ENCODE measurements at regions not wholly inside any gene's neighbourhood (a gene's known extent, or its start where the extent isn't known, plus 50 kb on each side); places are given as distances from the start of the nearest gene placed in this dataset.
A peak's percentile ranks its signal among the peaks of the same experiment; 100 is the strongest.

GRCh38 chr6:1045239-1045638, 266.7 kb upstream of the FOXQ1 start:
- H3K27me3 ChIP-seq (ENCODE audit: control insufficient read depth in 3 of 3, insufficient read depth in 3 of 3, low read length in 3 of 3) = no peaks in the 10 kb centered on the region
- H3K4me3 ChIP-seq (ENCODE audit: low read depth in 1 of 3, low read length in 3 of 3) = no peak overlapping the region
- H3K36me3 ChIP-seq (ENCODE audit: control insufficient read depth in 3 of 3, insufficient read depth in 2 of 3, low read depth in 1 of 3, low read length in 3 of 3) = no peaks in the 10 kb centered on the region
- 69 to 93% (median 89%) methylated on average over 2 of the region's 2 CpGs for WGBS, 3 donors
- DNase-seq = no peak
- no peak for FAIRE-seq
- H3K27ac ChIP-seq (ENCODE audit: low read depth in 1 of 3, low read length in 2 of 3) = no peak overlapping the region
- H3K9me3 ChIP-seq (ENCODE audit: control insufficient read depth in 2 of 2, insufficient read depth in 1 of 2, low read depth in 1 of 2, low read length in 1 of 2) = no peaks in the 10 kb centered on the region
- peaks cover 0 to 2% (median 0%) of the 10 kb centered on the region in 3 donors for H3K4me1 ChIP-seq (ENCODE audit: control insufficient read depth in 3 of 3, insufficient read depth in 2 of 3, low read depth in 1 of 3, low read length in 2 of 3)

DNA sequence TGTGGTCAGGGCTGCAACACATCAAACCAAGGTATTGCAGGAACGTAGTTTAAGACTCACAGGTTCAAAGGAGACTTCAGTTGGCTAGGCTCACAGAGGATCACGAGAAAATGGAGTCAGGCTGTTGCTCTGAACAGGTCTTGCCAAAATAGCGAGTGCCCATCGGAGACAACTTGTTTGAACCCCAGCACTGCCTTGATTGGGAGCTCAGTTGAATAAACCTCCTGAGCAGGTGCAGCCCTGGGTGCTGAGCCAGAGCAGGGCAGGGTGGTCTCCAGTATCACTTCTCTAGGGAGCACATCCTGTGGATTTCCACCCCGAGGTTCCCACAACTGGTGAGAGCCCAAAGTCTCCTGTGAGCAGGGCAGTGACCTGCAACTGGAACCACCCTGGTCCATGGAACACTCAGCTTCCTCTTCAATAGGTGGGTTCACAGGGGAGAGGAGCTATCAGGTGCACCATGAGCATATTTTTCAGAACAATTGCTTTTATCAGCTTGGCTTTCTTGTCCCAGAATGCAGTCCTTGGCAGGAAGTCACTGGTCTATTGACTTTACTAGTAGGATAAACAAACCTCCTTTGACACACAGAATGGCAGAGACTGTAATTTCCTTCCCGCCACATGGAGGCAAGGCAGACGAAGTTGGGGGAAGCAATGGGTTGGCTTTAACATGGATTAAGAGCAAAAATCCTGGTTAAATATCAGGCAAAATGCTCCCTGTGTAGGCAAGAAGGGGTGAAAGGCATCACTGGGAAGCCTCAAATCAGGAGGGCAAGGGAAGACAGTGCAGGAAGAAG, 267.7 kb upstream of the FOXQ1 start:
- Histone ChIP-seq H3K4me1 (ENCODE audit: control insufficient read depth in 3 of 3, insufficient read depth in 2 of 3, low read depth in 1 of 3, low read length in 2 of 3) (peaks cover 0 to 2% (median 0%) of the 10 kb centered on the region in 3 donors), H3K4me3 (ENCODE audit: low read depth in 1 of 3, low read length in 3 of 3) (no peak overlapping the region), H3K36me3 (ENCODE audit: control insufficient read depth in 3 of 3, insufficient read depth in 2 of 3, low read depth in 1 of 3, low read length in 3 of 3) (no peaks in the 10 kb centered on the region), H3K27ac (ENCODE audit: low read depth in 1 of 3, low read length in 2 of 3) (no peak overlapping the region), H3K27me3 (ENCODE audit: control insufficient read depth in 3 of 3, insufficient read depth in 3 of 3, low read length in 3 of 3) (no peaks in the 10 kb centered on the region), H3K9me3 (ENCODE audit: control insufficient read depth in 2 of 2, insufficient read depth in 1 of 2, low read depth in 1 of 2, low read length in 1 of 2) (no peaks in the 10 kb centered on the region)
- peak in 1 of 2 donors; percentile 36 for DNase-seq
- WGBS, 3 donors = 51 to 70% (median 51%) methylated on average over 7 of the region's 7 CpGs
- no peak for FAIRE-seq

DNA sequence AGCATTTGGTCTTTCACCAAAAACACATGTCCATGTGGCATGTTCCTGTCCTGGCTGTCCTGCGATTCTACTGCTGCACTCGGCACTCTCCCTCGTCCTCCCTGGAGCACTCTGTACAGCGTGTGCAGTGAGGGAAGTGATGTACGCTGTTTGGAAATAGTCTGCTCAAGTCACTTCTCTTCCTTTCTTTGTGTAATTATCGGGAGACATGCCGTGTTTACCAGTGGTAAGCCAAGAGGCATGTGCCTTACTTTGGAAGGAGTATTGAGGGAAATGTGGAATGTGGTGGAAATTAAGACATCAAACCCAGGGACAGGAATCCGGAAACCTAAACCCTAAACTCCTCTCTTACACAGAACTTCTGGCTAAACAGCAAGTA, 268.5 kb upstream of the FOXQ1 start:
- Histone ChIP-seq H3K36me3 (ENCODE audit: control insufficient read depth in 3 of 3, insufficient read depth in 2 of 3, low read depth in 1 of 3, low read length in 3 of 3) (no peaks in the 10 kb centered on the region), H3K27me3 (ENCODE audit: control insufficient read depth in 3 of 3, insufficient read depth in 3 of 3, low read length in 3 of 3) (no peaks in the 10 kb centered on the region), H3K27ac (ENCODE audit: low read depth in 1 of 3, low read length in 2 of 3) (no peak overlapping the region), H3K4me3 (ENCODE audit: low read depth in 1 of 3, low read length in 3 of 3) (no peak overlapping the region), H3K4me1 (ENCODE audit: control insufficient read depth in 3 of 3, insufficient read depth in 2 of 3, low read depth in 1 of 3, low read length in 2 of 3) (peaks cover 0 to 2% (median 0%) of the 10 kb centered on the region in 3 donors), H3K9me3 (ENCODE audit: control insufficient read depth in 2 of 2, insufficient read depth in 1 of 2, low read depth in 1 of 2, low read length in 1 of 2) (no peaks in the 10 kb centered on the region)
- whole genome bisulfite sequencing, 3 donors = 73 to 91% (median 80%) methylated on average over 8 of the region's 8 CpGs
- no peak for FAIRE-seq
- DNase-seq = no peak

DNA sequence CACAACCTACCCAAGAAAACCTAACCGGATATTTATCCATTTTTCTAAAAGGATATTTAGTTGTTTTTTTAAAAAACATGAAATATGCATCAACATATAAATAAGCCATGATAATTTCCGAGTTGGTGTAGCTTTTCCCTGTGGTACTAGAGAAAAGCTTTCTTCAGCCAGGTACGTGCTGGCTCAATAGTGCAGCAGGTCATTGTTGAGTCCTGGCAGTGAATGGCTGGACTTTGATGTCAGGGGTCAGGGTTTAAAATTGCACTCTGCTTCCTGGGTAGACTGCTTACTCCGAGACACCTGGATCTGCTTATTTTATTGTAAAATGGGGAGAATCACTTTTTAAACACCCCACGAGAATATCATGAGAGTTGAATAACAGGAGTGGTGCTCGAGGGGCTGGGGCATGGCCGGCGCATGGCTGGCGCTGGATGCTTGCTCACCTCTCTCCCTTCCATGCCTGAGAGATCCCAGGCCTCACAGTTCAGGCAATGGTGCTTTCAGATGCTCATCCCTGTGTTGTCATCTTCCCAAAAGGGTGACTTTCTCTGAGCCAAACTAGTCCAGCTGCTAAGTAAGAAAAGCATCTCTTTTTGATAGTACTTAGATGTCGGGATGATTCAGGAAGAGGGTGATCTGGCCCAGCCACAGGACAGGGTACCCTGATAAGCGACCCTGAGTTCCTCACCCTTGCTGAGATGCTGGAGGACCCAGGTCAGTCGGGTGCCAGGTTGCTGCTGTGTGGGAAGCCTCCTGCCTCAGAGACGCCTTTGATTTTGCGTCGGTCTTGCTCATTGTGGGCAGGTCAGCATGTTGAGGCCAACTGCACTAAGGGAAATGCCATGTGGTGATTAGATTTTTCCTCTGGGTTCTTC, 269.1 kb upstream of the FOXQ1 start:
- 77 to 86% (median 83%) methylated on average over 15 of the region's 15 CpGs for WGBS, 3 donors
- peak in 1 of 2 donors; percentile 48 for DNase-seq
- no peak for FAIRE-seq
- Histone ChIP-seq H3K27me3 (ENCODE audit: control insufficient read depth in 3 of 3, insufficient read depth in 3 of 3, low read length in 3 of 3) (no peaks in the 10 kb centered on the region), H3K27ac (ENCODE audit: low read depth in 1 of 3, low read length in 2 of 3) (no peak overlapping the region), H3K4me3 (ENCODE audit: low read depth in 1 of 3, low read length in 3 of 3) (no peak overlapping the region), H3K36me3 (ENCODE audit: control insufficient read depth in 3 of 3, insufficient read depth in 2 of 3, low read depth in 1 of 3, low read length in 3 of 3) (no peaks in the 10 kb centered on the region), H3K9me3 (ENCODE audit: control insufficient read depth in 2 of 2, insufficient read depth in 1 of 2, low read depth in 1 of 2, low read length in 1 of 2) (no peaks in the 10 kb centered on the region), H3K4me1 (ENCODE audit: control insufficient read depth in 3 of 3, insufficient read depth in 2 of 3, low read depth in 1 of 3, low read length in 2 of 3) (peaks cover 0 to 2% (median 0%) of the 10 kb centered on the region in 3 donors)

GRCh38 chr6:1040393-1040792, 271.5 kb upstream of the FOXQ1 start:
- DNase-seq (no peak), FAIRE-seq (no peak)
- H3K27me3 ChIP-seq (ENCODE audit: control insufficient read depth in 3 of 3, insufficient read depth in 3 of 3, low read length in 3 of 3) = no peaks in the 10 kb centered on the region
- H3K9me3 ChIP-seq (ENCODE audit: control insufficient read depth in 2 of 2, insufficient read depth in 1 of 2, low read depth in 1 of 2, low read length in 1 of 2) = no peaks in the 10 kb centered on the region
- H3K36me3 ChIP-seq (ENCODE audit: control insufficient read depth in 3 of 3, insufficient read depth in 2 of 3, low read depth in 1 of 3, low read length in 3 of 3) = no peaks in the 10 kb centered on the region
- peaks cover 0 to 2% (median 0%) of the 10 kb centered on the region in 3 donors for H3K4me1 ChIP-seq (ENCODE audit: control insufficient read depth in 3 of 3, insufficient read depth in 2 of 3, low read depth in 1 of 3, low read length in 2 of 3)
- WGBS, 3 donors = 80 to 82% (median 81%) methylated on average over 12 of the region's 12 CpGs
- no peak overlapping the region for H3K27ac ChIP-seq (ENCODE audit: low read depth in 1 of 3, low read length in 2 of 3)
- no peak overlapping the region for H3K4me3 ChIP-seq (ENCODE audit: low read depth in 1 of 3, low read length in 3 of 3)

GRCh38 chr6:1039746-1040145, 272.2 kb upstream of the FOXQ1 start:
- H3K27ac ChIP-seq (ENCODE audit: low read depth in 1 of 3, low read length in 2 of 3) = no peak overlapping the region
- DNase-seq = no peak
- no peak overlapping the region for H3K4me3 ChIP-seq (ENCODE audit: low read depth in 1 of 3, low read length in 3 of 3)
- no peaks in the 10 kb centered on the region for H3K36me3 ChIP-seq (ENCODE audit: control insufficient read depth in 3 of 3, insufficient read depth in 2 of 3, low read depth in 1 of 3, low read length in 3 of 3)
- H3K9me3 ChIP-seq (ENCODE audit: control insufficient read depth in 2 of 2, insufficient read depth in 1 of 2, low read depth in 1 of 2, low read length in 1 of 2) = no peaks in the 10 kb centered on the region
- no peak for FAIRE-seq
- WGBS, 3 donors = 80 to 94% (median 88%) methylated on average over 2 of the region's 2 CpGs
- H3K27me3 ChIP-seq (ENCODE audit: control insufficient read depth in 3 of 3, insufficient read depth in 3 of 3, low read length in 3 of 3) = no peaks in the 10 kb centered on the region
- H3K4me1 ChIP-seq (ENCODE audit: control insufficient read depth in 3 of 3, insufficient read depth in 2 of 3, low read depth in 1 of 3, low read length in 2 of 3) = peaks cover 0 to 2% (median 0%) of the 10 kb centered on the region in 3 donors

- Histone ChIP-seq H3K4me1 (ENCODE audit: control insufficient read depth in 3 of 3, insufficient read depth in 2 of 3, low read depth in 1 of 3, low read length in 2 of 3) (no peaks in the 10 kb centered on the region), H3K4me3 (ENCODE audit: low read depth in 1 of 3, low read length in 3 of 3) (no peak overlapping the region), H3K9me3 (ENCODE audit: control insufficient read depth in 2 of 2, insufficient read depth in 1 of 2, low read depth in 1 of 2, low read length in 1 of 2) (no peaks in the 10 kb centered on the region), H3K27me3 (ENCODE audit: control insufficient read depth in 3 of 3, insufficient read depth in 3 of 3, low read length in 3 of 3) (peaks cover 0 to 2% (median 0%) of the 10 kb centered on the region in 3 donors), H3K36me3 (ENCODE audit: control insufficient read depth in 3 of 3, insufficient read depth in 2 of 3, low read depth in 1 of 3, low read length in 3 of 3) (no peaks in the 10 kb centered on the region), H3K27ac (ENCODE audit: low read depth in 1 of 3, low read length in 2 of 3) (no peak overlapping the region)
- DNase-seq = peak in 1 of 2 donors; percentile 14
- no peak for FAIRE-seq
- 35 to 61% (median 57%) methylated on average over 9 of the region's 9 CpGs for WGBS, 3 donors
These were observed 272.7 kb upstream of the FOXQ1 start for GRCh38 chr6:1039191-1039590.

- Histone ChIP-seq H3K4me3 (ENCODE audit: low read depth in 1 of 3, low read length in 3 of 3) (no peak overlapping the region), H3K4me1 (ENCODE audit: control insufficient read depth in 3 of 3, insufficient read depth in 2 of 3, low read depth in 1 of 3, low read length in 2 of 3) (no peaks in the 10 kb centered on the region), H3K27ac (ENCODE audit: low read depth in 1 of 3, low read length in 2 of 3) (no peak overlapping the region), H3K9me3 (ENCODE audit: control insufficient read depth in 2 of 2, insufficient read depth in 1 of 2, low read depth in 1 of 2, low read length in 1 of 2) (no peaks in the 10 kb centered on the region), H3K36me3 (ENCODE audit: control insufficient read depth in 3 of 3, insufficient read depth in 2 of 3, low read depth in 1 of 3, low read length in 3 of 3) (no peaks in the 10 kb centered on the region), H3K27me3 (ENCODE audit: control insufficient read depth in 3 of 3, insufficient read depth in 3 of 3, low read length in 3 of 3) (peaks cover 0 to 2% (median 0%) of the 10 kb centered on the region in 3 donors)
- FAIRE-seq (no peak), DNase-seq (no peak)
- 82 to 86% (median 84%) methylated on average over 10 of the region's 10 CpGs for WGBS, 3 donors
These were observed 274.3 kb upstream of the FOXQ1 start for GRCh38 chr6:1037430-1038202.

Measured in small intestine (tissue), 7 donors.